ENCODE measurements at regions not wholly inside any gene's neighbourhood (a gene's known extent, or its start where the extent isn't known, plus 50 kb on each side); places are given as distances from the start of the nearest gene placed in this dataset.

DNA sequence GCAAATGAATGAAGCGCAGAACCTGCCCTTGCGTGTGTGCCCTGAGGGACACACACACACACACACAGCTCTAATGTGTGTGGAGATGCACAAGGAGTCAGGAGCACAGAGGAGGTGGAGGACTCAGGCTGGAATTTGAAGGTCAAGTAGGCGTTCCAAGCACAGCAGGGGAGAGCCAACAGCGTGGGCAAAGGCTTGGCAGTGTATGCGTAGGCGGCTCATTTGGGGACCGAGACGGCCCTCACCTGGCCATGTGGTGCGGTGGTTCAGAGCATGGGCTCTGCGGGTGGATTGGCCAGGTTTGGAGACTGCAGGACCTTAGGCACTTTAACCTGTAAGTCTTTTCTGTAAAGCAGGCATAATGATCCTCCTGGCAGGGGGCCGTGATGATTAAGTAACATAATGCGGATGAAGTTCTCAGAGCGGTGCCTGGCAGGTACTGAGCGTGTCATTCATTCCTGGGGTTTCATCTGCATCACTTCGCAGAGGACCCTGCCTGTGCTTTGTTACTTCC is 69.5 kb upstream of the SLC24A4 start:
- H3K27ac ChIP-seq (ENCODE audit: low read depth in 1 of 2, low read length in 2 of 2), result no peak overlapping the region
- ATAC-seq (ENCODE audit: poor library complexity) (no peak), DNase-seq (no peak)
- Mint-ChIP-seq H3K27ac (no peak overlapping the region), H3K27me3 (peaks cover 75% of the 10 kb centered on the region), H3K36me3 (ENCODE audit: low read depth) (no peaks in the 10 kb centered on the region), H3K9me3 (no peaks in the 10 kb centered on the region), H3K4me1 (ENCODE audit: low read depth) (no peaks in the 10 kb centered on the region), H3K4me3 (no peak overlapping the region)
- peaks cover 21 to 41% of the 10 kb centered on the region in 2 experiments for H3K27me3 ChIP-seq (ENCODE audit: control insufficient read depth in 1 of 2, insufficient read depth in 2 of 2, low read length in 2 of 2)
- H3K4me1 ChIP-seq (ENCODE audit: insufficient read depth, low read length), result no peaks in the 10 kb centered on the region
- TF ChIP-seq, protein P1, sequence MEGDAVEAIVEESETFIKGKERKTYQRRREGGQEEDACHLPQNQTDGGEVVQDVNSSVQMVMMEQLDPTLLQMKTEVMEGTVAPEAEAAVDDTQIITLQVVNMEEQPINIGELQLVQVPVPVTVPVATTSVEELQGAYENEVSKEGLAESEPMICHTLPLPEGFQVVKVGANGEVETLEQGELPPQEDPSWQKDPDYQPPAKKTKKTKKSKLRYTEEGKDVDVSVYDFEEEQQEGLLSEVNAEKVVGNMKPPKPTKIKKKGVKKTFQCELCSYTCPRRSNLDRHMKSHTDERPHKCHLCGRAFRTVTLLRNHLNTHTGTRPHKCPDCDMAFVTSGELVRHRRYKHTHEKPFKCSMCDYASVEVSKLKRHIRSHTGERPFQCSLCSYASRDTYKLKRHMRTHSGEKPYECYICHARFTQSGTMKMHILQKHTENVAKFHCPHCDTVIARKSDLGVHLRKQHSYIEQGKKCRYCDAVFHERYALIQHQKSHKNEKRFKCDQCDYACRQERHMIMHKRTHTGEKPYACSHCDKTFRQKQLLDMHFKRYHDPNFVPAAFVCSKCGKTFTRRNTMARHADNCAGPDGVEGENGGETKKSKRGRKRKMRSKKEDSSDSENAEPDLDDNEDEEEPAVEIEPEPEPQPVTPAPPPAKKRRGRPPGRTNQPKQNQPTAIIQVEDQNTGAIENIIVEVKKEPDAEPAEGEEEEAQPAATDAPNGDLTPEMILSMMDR (IDR thresholded peaks at IDR 0.05), result no peak
- intact Hi-C loops (cut with DNase I, micrococcal nuclease), result no loop called here
- H3K9me3 ChIP-seq (ENCODE audit: control insufficient read depth in 1 of 2, insufficient read depth in 1 of 2, low read length in 2 of 2), result no peaks in the 10 kb centered on the region
- CTCF ChIA-PET, result no interaction called here
- no peak overlapping the region for H3K4me3 ChIP-seq (ENCODE audit: low read length)
- POLR2A ChIA-PET, result no interaction called here
- no peaks in the 10 kb centered on the region for H3K36me3 ChIP-seq (ENCODE audit: insufficient read depth, low read length)

DNA sequence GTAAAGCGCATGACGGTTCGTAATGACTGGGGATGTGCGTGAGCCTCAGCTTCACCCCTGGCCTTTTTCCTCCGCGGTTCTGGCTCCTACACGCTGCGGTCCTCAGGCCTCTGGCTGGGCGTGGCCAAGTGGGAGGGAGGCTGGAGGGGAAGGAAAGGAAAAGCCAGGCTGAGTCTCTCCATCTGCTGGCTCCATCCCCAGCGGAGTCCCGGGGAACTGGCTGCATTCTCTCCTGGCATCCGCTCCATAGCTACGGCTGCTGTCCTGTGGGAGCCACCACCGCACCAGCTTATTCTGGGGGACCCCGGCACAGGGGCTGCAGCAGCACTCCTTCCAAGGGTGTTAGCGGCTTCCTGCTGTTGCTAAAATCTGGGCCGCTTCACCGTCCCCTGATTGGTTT is 68.2 kb upstream of the SLC24A4 start:
- TF ChIP-seq, protein P1 (IDR thresholded peaks at IDR 0.05), result no peak
- no peaks in the 10 kb centered on the region for H3K36me3 ChIP-seq (ENCODE audit: insufficient read depth, low read length)
- H3K27me3 Mint-ChIP-seq, result peaks cover 75% of the 10 kb centered on the region
- intact Hi-C loops (cut with DNase I, micrococcal nuclease), result no loop called here
- no peaks in the 10 kb centered on the region for H3K4me1 Mint-ChIP-seq (ENCODE audit: low read depth)
- H3K36me3 Mint-ChIP-seq (ENCODE audit: low read depth), result no peaks in the 10 kb centered on the region
- no peak for DNase-seq
- H3K27ac ChIP-seq (ENCODE audit: low read depth in 1 of 2, low read length in 2 of 2), result no peak overlapping the region
- H3K27me3 ChIP-seq (ENCODE audit: control insufficient read depth in 1 of 2, insufficient read depth in 2 of 2, low read length in 2 of 2), result peaks cover 21 to 41% of the 10 kb centered on the region in 2 experiments
- no peaks in the 10 kb centered on the region for H3K9me3 Mint-ChIP-seq
- H3K9me3 ChIP-seq (ENCODE audit: control insufficient read depth in 1 of 2, insufficient read depth in 1 of 2, low read length in 2 of 2), result no peaks in the 10 kb centered on the region
- ChIA-PET CTCF (no interaction called here), POLR2A (no interaction called here)
- H3K4me1 ChIP-seq (ENCODE audit: insufficient read depth, low read length), result peaks cover 3% of the 10 kb centered on the region
- no peak overlapping the region for H3K4me3 ChIP-seq (ENCODE audit: low read length)
- no peak overlapping the region for H3K4me3 Mint-ChIP-seq
- no peak overlapping the region for H3K27ac Mint-ChIP-seq
- ATAC-seq (ENCODE audit: poor library complexity), result no peak

DNA sequence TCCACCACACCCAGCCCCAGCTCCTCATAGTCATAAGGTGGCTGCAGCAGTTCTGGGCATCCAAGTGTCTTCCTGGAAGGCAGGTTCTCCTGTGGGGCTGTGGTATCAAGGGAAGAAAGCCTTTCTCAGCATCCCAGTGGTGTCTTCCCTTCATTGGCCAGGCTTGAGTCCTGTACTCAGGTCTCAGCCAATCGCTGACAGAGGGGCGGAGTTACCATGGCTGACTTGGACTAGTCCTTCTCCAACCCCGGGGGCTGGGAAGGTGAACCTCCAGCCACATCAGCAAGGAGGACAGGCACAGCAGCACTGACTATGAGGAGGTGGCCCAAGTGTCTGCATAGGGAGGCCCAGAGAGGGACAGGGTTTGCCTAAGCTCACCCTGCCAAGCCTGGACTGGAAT is 64.0 kb upstream of the SLC24A4 start:
- H3K27ac ChIP-seq (ENCODE audit: low read depth in 1 of 2, low read length in 2 of 2), result no peak overlapping the region
- no peak overlapping the region for H3K27ac Mint-ChIP-seq
- H3K36me3 Mint-ChIP-seq (ENCODE audit: low read depth), result no peaks in the 10 kb centered on the region
- no peaks in the 10 kb centered on the region for H3K4me1 Mint-ChIP-seq (ENCODE audit: low read depth)
- no peak overlapping the region for H3K4me3 Mint-ChIP-seq
- no peaks in the 10 kb centered on the region for H3K9me3 ChIP-seq (ENCODE audit: control insufficient read depth in 1 of 2, insufficient read depth in 1 of 2, low read length in 2 of 2)
- no peak for DNase-seq
- peaks cover 7% of the 10 kb centered on the region for H3K4me1 ChIP-seq (ENCODE audit: insufficient read depth, low read length)
- peaks cover 35% of the 10 kb centered on the region for H3K27me3 Mint-ChIP-seq
- ATAC-seq (ENCODE audit: poor library complexity), result no peak
- ChIA-PET CTCF (no interaction called here), POLR2A (no interaction called here)
- TF ChIP-seq, protein P1 (IDR thresholded peaks at IDR 0.05), result no peak
- H3K36me3 ChIP-seq (ENCODE audit: insufficient read depth, low read length), result no peaks in the 10 kb centered on the region
- no peak overlapping the region for H3K4me3 ChIP-seq (ENCODE audit: low read length)
- intact Hi-C loops (cut with DNase I, micrococcal nuclease), result no loop called here
- H3K9me3 Mint-ChIP-seq, result no peaks in the 10 kb centered on the region
- peaks cover 14 to 29% of the 10 kb centered on the region in 2 experiments for H3K27me3 ChIP-seq (ENCODE audit: control insufficient read depth in 1 of 2, insufficient read depth in 2 of 2, low read length in 2 of 2)
